ENCODE measurements at regions not wholly inside any gene's neighbourhood (a gene's known extent, or its start where the extent isn't known, plus 50 kb on each side); places are given as distances from the start of the nearest gene placed in this dataset.
"Not testable (repeated sequence)": the region's sequence is repeated elsewhere in the genome, so short reads cannot be mapped to it uniquely, and the experiment has no call there.

DNA sequence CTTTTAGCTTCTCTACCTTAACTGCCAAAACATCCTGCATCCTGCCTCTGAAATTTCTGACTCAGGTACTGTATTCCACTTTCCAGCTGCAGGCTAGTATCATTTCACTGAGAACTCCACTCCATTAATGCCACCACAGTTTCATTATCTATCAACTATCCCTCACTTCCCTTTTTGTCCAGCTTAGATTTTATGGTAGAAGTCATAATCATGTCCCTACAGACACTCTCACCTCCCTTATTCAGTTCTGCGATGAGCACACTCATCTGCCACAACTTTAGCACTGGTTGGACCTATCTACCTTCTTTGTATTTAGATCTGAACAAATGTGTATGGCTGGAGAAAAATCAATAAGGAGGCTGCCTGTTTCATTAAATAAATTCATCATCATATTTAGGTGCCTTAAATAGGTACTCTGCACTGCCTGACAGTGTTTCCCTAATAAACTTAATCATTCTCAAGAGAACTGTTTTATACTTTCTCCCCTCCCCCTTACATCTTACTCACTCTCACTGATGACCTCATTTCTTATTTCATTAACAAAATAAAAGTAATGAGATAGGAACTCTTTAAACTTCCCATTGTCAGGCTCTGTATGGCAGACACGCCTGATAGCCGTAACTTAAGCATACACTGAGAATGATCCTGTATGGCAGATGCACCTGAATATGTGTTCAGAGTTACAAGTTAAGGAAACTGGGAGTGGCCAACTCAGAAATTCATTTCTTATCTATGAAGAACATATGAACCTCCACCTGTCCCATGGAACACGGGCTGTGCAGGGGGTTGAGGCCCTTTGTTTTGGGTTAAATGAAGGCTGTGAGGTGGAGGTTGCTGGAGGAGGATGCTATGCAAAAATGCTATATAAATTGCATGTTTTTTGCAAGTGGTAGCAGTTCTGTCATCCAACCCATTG lies 95.3 kb upstream of the MAN1A1 start:
- DNase-seq (ENCODE audit: low read depth), result no peak

DNA sequence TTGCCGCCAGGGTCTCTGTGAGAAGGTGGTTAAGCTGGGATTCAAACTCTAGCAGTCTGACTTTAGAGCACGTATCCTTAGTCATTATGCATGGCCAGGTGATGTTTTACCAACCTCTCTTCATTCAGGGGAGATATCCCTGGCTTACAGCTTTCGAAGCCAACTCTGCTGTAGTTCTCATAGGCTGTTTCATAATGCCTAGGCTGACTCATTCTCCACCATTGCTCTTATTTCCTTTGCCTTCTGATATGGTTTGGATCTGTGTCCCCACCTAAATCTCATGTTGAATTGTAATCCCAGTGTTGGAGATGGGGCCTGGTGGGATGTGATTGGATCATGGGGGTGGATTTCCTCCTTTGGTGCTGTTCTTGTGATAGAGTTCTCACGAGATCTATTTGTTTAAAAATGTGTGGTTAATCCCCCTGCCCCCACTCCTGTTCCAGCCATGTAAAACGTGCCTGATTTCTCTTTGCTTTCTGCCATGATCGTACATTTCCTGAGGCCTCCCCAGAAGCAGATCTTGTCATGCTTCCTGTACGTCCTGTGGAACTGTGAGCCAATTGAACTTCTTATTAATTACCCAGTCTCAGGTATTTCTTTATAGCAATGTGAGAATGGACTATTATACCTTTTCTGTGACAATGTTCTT lies 94.6 kb upstream of the MAN1A1 start:
- no peak for DNase-seq (ENCODE audit: low read depth)

DNA sequence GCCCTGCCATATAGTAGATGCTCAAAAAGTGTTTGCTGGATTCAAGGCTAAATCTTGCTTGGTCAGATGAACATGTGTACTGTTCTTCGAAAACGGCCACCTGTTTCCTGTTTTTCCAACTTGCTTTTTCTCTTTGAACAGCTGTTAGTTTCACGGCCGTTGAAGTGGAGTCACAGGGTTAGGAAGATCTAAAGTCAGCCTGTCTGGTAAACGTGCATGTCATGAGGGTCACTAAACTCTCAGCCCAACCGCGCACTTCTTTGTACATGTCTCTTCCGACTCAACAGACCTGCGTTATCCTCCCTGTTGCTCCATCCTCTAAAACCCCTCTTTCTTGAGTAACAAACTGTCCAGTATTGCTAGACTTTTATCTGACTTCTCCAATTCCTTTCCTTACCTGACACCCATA lies 93.2 kb upstream of the MAN1A1 start:
- no peak for DNase-seq (ENCODE audit: low read depth)

DNA sequence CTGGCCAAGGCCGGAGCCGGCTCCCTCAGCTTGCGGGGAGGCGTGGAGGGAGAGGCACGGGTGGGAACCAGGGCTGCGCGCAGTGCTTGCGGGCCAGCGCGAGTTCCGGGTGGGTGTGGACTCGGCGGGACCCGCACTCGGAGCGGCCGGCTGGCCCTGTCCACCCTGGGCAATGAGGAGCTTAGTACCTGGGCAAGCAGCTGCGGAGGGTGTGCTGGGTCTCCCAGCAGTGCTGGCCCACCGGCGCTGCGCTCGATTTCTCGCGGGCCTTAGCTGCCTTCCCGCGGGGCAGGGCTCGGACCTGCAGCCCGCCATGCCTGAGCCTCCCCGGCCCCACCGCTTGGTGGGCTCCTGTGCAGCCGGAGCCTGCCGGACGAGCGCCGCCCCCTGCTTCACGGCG lies 91.4 kb upstream of the MAN1A1 start:
- DNase-seq (ENCODE audit: low read depth), result no peak

DNA sequence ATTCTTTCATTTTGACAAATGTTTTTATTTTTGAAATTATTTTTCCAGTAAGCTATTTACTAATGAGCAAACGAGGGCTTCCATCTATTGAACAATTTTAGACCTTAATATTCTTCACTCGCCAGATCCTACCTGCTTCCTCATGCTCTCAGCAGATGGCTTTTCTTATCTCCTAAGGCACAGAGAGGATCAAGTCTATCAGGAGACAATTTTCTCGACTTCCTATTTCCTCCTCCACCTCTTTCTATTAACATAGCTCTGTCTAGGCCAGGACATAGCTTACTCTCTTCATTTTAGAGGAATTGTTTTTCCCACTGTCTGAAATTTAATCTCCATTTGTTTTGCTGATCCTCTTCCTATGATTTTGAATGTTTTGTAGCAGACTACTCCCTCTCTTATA lies 87.0 kb upstream of the MAN1A1 start:
- no peak for DNase-seq (ENCODE audit: low read depth)

DNA sequence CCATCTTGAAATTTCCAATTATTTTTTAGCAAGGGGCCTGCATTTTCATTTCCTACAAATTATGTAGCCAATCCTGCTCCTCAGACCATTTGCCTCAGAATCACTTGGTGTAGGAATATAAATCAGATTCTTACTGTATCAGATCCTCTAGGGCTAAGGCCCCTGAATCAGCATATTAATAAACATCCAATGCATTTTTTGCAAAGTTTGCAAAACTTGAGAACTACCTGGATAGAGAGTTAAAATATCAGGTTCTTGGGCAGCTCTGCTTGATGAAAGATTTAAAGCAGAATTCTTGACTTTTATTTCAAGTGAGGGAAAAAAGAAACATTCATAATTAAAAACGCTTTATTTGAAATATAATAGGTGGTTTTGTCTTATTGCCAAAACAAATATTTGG lies 82.2 kb upstream of the MAN1A1 start:
- no peak for DNase-seq (ENCODE audit: low read depth)

DNA sequence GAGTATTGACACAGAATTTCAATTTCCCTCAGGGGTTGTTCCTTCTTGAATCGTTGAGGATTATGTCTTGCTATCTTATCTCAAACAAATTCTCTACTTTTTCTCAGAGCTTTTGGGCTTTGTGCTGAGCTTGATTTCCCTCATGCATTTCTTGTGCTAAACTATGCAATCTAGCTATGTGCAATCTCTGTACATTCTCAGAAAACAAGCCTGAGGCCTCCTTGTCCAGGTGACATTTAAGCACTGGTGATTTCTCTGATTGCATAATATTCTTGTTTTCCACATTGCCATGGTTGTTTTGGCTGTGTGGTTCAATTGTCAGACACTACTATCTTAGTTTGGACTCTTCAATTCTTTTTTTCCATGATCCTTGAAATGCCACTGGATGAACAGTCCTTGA lies 81.2 kb upstream of the MAN1A1 start:
- DNase-seq (ENCODE audit: low read depth), result no peak

DNA sequence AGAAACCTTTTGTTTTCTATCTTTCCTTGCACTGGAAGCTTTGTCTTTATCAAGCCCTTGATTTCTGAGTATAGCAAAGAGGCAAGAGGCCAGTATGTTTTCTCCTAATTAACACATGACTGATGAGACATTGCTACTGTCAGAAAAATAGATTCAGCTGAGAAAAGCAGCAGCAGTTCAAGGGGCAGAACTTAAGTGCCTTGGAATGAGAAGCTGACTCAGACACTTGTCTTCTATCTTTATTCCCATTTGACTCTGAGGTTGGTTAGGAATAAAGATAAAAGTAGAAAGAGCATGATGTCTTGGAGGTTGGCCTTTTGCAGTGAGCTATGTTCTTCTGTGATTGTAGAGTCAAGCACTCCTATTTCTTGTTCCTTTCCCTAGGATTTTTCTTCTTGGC lies 79.1 kb upstream of the MAN1A1 start:
- no peak for DNase-seq (ENCODE audit: low read depth)

DNA sequence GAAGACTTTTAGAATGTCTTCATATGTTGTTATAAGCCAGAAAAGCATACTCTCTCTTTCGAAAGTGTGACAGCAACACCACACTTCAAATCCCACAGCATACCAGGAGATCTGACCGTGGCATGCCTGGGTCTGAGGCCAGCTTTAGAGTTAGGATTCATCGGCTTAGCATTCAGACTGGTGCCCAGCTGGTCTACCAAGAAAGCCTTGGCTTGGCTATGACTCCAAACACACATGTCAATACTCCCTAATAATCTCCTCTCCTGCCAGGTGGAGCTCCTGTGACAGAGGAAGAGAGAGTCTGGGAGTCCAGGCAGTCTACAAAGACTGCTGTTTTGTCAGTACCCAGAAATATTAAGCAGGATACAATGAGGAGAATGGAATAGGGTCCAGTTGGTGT lies 77.1 kb upstream of the MAN1A1 start:
- DNase-seq (ENCODE audit: low read depth), result no peak

DNA sequence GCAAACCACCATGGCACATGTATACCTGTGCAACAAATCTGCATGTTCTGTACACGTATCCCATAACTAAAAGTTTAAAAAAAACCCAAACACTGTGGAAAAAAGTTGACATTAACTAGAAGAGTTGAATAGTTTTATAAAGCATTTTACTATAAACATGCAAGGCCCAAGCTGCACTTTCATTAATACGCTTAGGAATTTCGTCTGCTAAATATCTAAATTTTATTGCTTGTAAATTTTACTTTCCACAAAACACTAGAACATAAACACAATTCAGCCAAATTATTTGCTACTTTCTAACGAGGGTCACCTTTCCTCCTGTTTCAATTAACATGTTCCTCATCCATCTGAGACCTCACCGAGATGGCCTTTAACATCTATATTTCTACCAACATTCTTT lies 74.4 kb upstream of the MAN1A1 start:
- DNase-seq (ENCODE audit: low read depth), result no peak

DNA sequence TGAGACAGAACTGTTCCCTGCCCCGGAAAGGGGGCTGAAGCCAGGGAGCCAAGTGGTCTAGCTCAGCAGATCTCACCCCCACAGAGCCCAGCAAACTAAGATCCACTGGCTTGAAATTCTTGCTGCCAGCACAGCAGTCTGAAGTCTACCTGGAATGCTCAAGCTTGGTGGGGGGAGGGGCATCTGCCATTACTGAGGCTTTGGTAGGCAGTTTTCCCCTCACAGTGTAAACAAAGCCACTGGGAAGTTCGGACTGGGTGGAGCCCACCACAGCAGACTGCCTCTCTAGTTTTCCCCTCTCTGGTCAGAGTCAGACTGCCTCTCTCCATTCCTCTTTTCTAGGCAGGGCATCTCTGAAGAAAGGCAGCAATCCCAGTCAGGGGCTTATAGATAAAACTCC lies 68.5 kb upstream of the MAN1A1 start:
- DNase-seq (ENCODE audit: low read depth), result not testable (repeated sequence)

DNA sequence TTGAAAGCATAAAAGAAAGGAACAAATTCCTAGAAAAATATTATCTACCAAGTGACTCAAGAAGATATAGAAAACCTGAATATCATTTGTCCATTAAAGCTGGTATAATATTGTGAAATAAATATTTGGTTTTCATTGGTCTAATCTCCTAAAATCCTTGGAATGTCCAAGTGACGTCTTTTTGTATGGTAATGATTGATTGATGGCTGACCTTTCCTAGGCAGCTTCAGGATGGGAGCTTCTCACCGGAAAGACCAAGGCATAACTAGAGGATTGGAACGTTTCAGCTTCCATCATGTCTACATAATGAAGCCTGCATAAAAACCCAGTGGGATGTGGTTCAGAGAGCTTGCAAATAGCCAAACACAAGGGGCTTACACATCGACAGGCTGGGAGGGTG lies 57.6 kb upstream of the MAN1A1 start:
- DNase-seq (ENCODE audit: low read depth), result no peak

DNA sequence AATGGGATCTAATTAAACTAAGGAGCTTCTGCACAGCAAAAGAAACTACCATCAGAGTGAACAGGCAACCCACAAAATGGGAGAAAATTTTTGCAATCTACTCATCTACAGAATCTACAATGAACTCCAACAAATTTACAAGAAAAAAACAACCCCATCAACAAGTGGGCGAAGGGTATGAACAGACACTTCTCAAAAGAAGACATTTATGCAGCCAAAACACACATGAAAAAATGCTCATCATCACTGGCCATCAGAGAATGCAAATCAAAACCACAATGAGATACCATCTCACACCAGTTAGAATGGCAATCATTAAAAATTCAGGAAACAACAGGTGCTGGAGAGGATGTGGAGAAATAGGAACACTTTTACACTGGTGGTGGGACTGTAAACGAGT lies 55.6 kb upstream of the MAN1A1 start:
- not testable (repeated sequence) for DNase-seq (ENCODE audit: low read depth)

Data from activated T-helper 1 cell treated with Interleukin-2 at 50 U/mL for 16 hours (primary cell).